Fibroblast of mammary gland (primary cell): ENCODE measurements at regions not wholly inside any gene's neighbourhood (a gene's known extent, or its start where the extent isn't known, plus 50 kb on each side); places are given as distances from the start of the nearest gene placed in this dataset.
A peak's percentile ranks its signal among the peaks of the same experiment; 100 is the strongest.

ENCODE experiments used
- DNase-seq: peaks from one replicate; pipeline ENCODE4 v3.0.0-alpha.2; 2010; ENCODE audit warnings: low read depth
- H3K4me3 ChIP-seq: 2 replicates; pipeline ENCODE4 v1.5.1; 2011; ENCODE audit warnings: low read depth, mild to moderate bottlenecking, low read length, moderate library complexity; ENCODE audit not compliant: control insufficient read depth
- TF ChIP-seq, protein P1 (sequence below): conservative IDR thresholded peaks from 2 replicates; pipeline ENCODE4 v1.5.1; 2011; ENCODE audit warnings: low read depth, low read length, inconsistent platforms; ENCODE audit not compliant: control insufficient read depth, insufficient read depth

DNA sequence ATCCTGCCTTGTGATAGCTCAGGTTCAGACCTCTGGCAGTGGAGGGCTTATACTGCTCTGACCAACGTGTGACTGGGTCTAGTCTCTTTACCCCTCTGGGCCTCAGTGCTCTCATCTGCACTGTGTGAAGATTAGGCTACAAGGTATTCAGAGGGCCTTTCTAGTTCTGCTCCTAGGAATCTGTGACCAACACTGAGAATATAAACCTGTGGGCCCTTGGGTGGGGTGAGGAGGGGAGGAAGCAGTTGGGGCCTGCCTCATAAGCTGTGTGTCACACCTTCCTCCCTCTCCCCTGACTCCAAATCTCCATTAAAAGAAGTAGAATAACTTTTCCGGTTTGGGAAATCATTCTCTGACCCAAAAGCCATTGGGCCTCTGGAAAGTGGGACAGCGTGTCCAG is 66.3 kb upstream of the MSN start:
- TF ChIP-seq, protein P1, sequence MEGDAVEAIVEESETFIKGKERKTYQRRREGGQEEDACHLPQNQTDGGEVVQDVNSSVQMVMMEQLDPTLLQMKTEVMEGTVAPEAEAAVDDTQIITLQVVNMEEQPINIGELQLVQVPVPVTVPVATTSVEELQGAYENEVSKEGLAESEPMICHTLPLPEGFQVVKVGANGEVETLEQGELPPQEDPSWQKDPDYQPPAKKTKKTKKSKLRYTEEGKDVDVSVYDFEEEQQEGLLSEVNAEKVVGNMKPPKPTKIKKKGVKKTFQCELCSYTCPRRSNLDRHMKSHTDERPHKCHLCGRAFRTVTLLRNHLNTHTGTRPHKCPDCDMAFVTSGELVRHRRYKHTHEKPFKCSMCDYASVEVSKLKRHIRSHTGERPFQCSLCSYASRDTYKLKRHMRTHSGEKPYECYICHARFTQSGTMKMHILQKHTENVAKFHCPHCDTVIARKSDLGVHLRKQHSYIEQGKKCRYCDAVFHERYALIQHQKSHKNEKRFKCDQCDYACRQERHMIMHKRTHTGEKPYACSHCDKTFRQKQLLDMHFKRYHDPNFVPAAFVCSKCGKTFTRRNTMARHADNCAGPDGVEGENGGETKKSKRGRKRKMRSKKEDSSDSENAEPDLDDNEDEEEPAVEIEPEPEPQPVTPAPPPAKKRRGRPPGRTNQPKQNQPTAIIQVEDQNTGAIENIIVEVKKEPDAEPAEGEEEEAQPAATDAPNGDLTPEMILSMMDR = no peak
- H3K4me3 ChIP-seq = no peak overlapping the region
- DNase-seq = no peak

DNA sequence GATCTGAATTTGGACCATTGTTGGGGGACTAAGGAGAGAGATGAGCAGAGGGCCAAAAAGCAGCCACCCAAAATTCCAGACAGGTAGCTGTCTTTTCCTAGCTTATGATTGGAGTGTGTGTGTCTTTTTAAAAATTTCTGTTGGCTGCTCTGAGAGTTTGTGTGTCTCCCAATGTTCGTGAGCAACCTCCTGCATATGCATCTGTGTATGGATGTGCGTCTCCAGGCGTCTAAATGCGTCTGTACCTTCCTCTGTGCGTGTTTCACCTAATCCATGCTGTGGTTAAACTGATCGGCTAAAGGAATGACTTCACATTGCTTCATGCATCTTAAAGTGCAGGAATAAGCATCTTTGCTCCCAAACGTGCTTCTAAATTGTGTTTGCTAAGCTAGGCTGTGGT is 65.5 kb upstream of the LAS1L start:
- H3K4me3 ChIP-seq = no peak overlapping the region
- no peak for DNase-seq
- TF ChIP-seq, protein P1 = no peak

DNA sequence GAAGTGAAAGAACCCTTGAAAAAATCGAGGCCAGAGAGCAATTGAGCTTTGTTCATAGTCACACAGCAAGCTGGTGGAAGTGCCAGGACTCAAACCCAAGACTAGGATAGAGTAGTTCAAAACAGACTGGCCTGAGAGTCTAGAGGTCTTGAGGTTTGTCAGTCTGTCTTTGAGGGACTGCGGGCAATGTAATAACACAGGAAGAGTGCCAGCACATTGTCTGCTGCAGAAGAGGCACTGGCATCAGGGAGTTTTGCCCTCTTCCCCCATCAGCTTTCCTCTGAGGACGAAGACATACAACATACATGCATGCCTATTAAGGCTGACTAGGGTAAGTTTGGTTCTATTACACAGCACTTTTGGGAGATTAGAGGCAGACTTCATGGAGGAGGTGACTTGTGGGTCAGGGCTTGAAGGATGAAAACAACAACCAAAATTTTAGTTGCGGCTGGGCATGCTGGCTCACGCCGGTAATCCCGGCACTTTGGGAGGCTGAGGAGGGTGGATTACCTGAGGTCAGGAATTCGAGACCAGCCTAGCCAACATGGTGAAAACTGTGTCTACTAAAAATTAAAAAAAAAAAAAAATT is 64.1 kb upstream of the LAS1L start:
- TF ChIP-seq, protein P1 = no peak
- H3K4me3 ChIP-seq = no peak overlapping the region
- no peak for DNase-seq

DNA sequence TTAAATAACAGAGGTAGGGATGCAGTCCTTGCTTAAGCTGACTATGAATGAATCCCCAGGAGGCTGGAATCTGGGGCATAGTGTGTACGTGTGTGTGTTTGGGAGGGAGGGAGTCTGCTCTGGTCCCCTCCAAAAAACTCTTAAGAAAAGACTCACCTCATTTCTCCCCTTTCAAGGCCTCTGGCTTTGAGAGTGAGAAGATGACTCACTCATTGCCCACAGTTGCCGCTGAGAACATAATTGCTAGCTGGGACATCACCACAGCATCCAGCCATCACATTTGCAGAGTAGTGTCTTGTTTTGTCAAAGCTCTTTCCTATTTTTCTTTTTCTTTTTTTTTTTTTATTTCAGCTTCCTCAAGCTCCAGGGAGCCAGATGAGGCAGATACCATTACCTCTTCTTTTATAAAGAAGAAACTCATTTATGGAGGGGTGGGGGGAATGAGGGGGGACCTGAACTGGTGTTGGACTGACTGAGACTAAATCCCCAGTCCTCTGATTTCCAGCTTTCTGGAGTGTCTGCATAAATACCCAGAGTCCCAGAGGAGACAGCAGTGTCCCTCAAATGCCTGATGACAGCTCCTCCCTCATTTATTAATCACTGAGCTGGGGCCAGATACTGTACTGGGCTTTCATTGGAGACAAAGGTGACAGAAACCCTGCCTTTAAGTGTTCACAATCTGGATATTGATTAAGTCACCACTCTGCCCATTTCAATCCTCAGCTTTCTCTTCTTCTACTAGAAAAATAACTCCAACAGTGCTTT is 61.9 kb upstream of the LAS1L start:
- TF ChIP-seq, protein P1 = no peak
- H3K4me3 ChIP-seq = no peak overlapping the region
- peak; percentile 58 for DNase-seq

DNA sequence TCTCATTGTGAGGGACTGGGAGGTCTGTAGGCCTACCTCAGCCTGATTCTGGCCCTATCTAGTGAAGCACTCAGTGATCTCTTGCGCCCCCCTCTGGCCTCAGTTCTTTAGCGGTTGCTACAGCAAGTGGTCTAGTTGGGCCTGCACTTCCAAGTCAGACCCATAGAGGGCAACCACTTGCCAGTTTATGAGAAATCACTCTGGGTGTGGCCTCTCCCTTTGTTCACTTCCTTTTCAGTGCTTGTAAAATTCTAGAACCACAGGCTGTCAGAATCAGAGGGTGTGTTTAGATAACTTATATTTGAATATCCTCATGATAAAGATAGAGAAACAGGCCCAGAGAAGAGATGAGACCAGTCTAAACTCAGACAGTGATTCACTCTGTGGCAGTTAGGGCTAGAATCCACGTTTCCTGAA is 60.9 kb upstream of the LAS1L start:
- no peak overlapping the region for H3K4me3 ChIP-seq
- peak; percentile 92 for DNase-seq

DNA sequence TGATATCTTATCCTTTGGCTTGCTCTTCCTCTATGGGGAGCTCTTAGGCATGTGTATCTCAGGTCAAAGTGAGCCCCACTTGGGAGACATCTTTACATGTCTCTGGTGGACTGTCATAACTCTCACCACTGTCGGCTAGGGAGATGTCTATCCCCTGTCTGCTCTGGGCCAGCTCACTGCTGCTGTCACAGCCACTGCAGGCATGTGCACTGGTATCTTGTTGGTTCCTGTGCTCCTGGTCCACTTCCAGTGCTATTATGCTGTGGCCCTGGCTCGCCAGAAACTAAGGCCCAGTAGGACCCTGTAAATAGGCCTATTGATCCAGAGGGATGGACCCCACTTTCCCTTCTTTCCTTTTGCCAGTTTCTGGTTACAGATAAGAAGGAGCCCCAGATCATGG is 56.6 kb upstream of the LAS1L start:
- DNase-seq = no peak
- TF ChIP-seq, protein P1 = no peak
- no peak overlapping the region for H3K4me3 ChIP-seq

More for the DNA sequence above, 60.9 kb upstream of the LAS1L start:
- TF ChIP-seq, protein P1 = peak; percentile 99
